CD8-positive, alpha-beta memory T cell (primary cell): ENCODE measurements at regions not wholly inside any gene's neighbourhood (a gene's known extent, or its start where the extent isn't known, plus 50 kb on each side); places are given as distances from the start of the nearest gene placed in this dataset.

ENCODE experiments used
- CTCF ChIA-PET: fragments of 350-600 bp; sonication (Branson Sonifier 250); formaldehyde crosslinking; loops from one replicate; lab custom pipeline; 2021; ENCODE audit warnings: antibody characterized with exemption; lab: Charles Lee
- POLR2A ChIA-PET: fragments of 350-600 bp; sonication (Branson Sonifier 250); formaldehyde crosslinking; loops from one replicate; lab custom pipeline; 2021; ENCODE audit warnings: antibody characterized with exemption; lab: Charles Lee
- DNase-seq, 5 donors: peaks; one replicate each; pipeline versions ENCODE4 v3.0.0 to v3.0.0-alpha.2; 2020 to 2022; ENCODE audit warnings: mixed read lengths in 1 of 5
- H3K27ac ChIP-seq: one replicate; pipeline ENCODE4 v1.7.0; 2013; ENCODE audit warnings: low read depth, mild to moderate bottlenecking, low read length, moderate library complexity
- H3K27me3 ChIP-seq: 2 replicates; pipeline ENCODE4 v1.7.0; 2013; ENCODE audit warnings: low read length, mild to moderate bottlenecking; ENCODE audit not compliant: insufficient read depth, poor library complexity, severe bottlenecking
- H3K36me3 ChIP-seq: 2 replicates; pipeline ENCODE4 v1.7.0; 2013; ENCODE audit warnings: mild to moderate bottlenecking, low read length, moderate library complexity; ENCODE audit not compliant: insufficient read depth
- H3K4me1 ChIP-seq: 2 replicates; pipeline ENCODE4 v1.7.0; 2013; ENCODE audit warnings: mild to moderate bottlenecking, low read length, moderate library complexity; ENCODE audit not compliant: insufficient read depth
- H3K4me3 ChIP-seq: 2 replicates; pipeline ENCODE4 v1.7.0; 2013; ENCODE audit warnings: mild to moderate bottlenecking, low read length
- H3K9me3 ChIP-seq: 2 replicates; pipeline ENCODE4 v1.7.0; 2013; ENCODE audit warnings: mild to moderate bottlenecking, low read length
- H3K27ac Mint-ChIP-seq, 8 donors: one replicate each; pipeline ENCODE4 v1.8.0; 2020 to 2021; ENCODE audit warnings: mixed read lengths in 8 of 8, mild to moderate bottlenecking in 6 of 8, inconsistent platforms in 3 of 8, moderate library complexity in 3 of 8
- H3K27me3 Mint-ChIP-seq, 2 donors: one replicate each; pipeline ENCODE4 v1.8.0; 2020 to 2021; ENCODE audit warnings: mixed read lengths in 2 of 2, mild to moderate bottlenecking in 1 of 2, moderate library complexity in 1 of 2
- H3K36me3 Mint-ChIP-seq, 3 donors: one replicate each; pipeline ENCODE4 v1.8.0; 2020 to 2021; ENCODE audit warnings: mixed read lengths in 3 of 3, inconsistent platforms in 1 of 3, mild to moderate bottlenecking in 1 of 3
- H3K4me1 Mint-ChIP-seq, 3 donors: one replicate each; pipeline ENCODE4 v1.8.0; 2020 to 2021; ENCODE audit warnings: mixed read lengths in 3 of 3, inconsistent platforms in 1 of 3, mild to moderate bottlenecking in 1 of 3
- H3K4me3 Mint-ChIP-seq, 7 donors: one replicate each; pipeline ENCODE4 v1.8.0; 2020 to 2021; ENCODE audit warnings: mixed read lengths in 7 of 7, mild to moderate bottlenecking in 6 of 7, moderate library complexity in 4 of 7, inconsistent platforms in 2 of 7
- H3K9me3 Mint-ChIP-seq, 5 donors: one replicate each; pipeline ENCODE4 v1.8.0; 2020 to 2022; ENCODE audit warnings: mixed read lengths in 5 of 5, mild to moderate bottlenecking in 3 of 5, moderate library complexity in 2 of 5, inconsistent platforms in 1 of 5

GRCh38 chr13:27327633-27328032 lies 57.0 kb downstream of the RASL11A start:
- peaks cover 3% of the 10 kb centered on the region for H3K27me3 ChIP-seq
- no peaks in the 10 kb centered on the region for H3K9me3 ChIP-seq
- ChIA-PET POLR2A (no interaction called here), CTCF (no interaction called here)
- no peaks in the 10 kb centered on the region for H3K4me1 ChIP-seq
- H3K4me3 ChIP-seq = no peak overlapping the region
- H3K36me3 ChIP-seq = no peaks in the 10 kb centered on the region
- Mint-ChIP-seq H3K4me1 (no peaks in the 10 kb centered on the region), H3K9me3 (peaks cover 0 to 2% (median 0%) of the 10 kb centered on the region in 5 donors), H3K4me3 (no peak overlapping the region), H3K27ac (no peak overlapping the region), H3K36me3 (peaks cover 0 to 3% (median 0%) of the 10 kb centered on the region in 3 donors), H3K27me3 (peaks cover 8 to 44% of the 10 kb centered on the region in 2 donors)
- H3K27ac ChIP-seq = no peak overlapping the region
- no peak for DNase-seq

- CTCF ChIA-PET = no interaction called here
- no peak overlapping the region for H3K4me3 ChIP-seq
- no peak for DNase-seq
- no peaks in the 10 kb centered on the region for H3K4me1 Mint-ChIP-seq
- no peak overlapping the region for H3K27ac Mint-ChIP-seq
- POLR2A ChIA-PET = no interaction called here
- peaks cover 0 to 3% (median 0%) of the 10 kb centered on the region in 3 donors for H3K36me3 Mint-ChIP-seq
- H3K27me3 ChIP-seq = peaks cover 3% of the 10 kb centered on the region
- H3K9me3 ChIP-seq = no peaks in the 10 kb centered on the region
- no peak overlapping the region for H3K27ac ChIP-seq
- H3K4me3 Mint-ChIP-seq = no peak overlapping the region
- H3K9me3 Mint-ChIP-seq = peaks cover 0 to 2% (median 0%) of the 10 kb centered on the region in 5 donors
- no peaks in the 10 kb centered on the region for H3K36me3 ChIP-seq
- peaks cover 8 to 47% of the 10 kb centered on the region in 2 donors for H3K27me3 Mint-ChIP-seq
- H3K4me1 ChIP-seq = no peaks in the 10 kb centered on the region
These were observed 58.6 kb downstream of the RASL11A start for GRCh38 chr13:27329210-27329609.

- H3K4me1 ChIP-seq = no peaks in the 10 kb centered on the region
- H3K9me3 Mint-ChIP-seq = no peaks in the 10 kb centered on the region
- no peak overlapping the region for H3K4me3 Mint-ChIP-seq
- H3K36me3 Mint-ChIP-seq = no peaks in the 10 kb centered on the region
- no peaks in the 10 kb centered on the region for H3K9me3 ChIP-seq
- no peaks in the 10 kb centered on the region for H3K36me3 ChIP-seq
- peaks cover under 1% of the 10 kb centered on the region for H3K27me3 ChIP-seq
- H3K27me3 Mint-ChIP-seq = peaks cover 15 to 24% of the 10 kb centered on the region in 2 donors
- H3K27ac Mint-ChIP-seq = no peak overlapping the region
- ChIA-PET POLR2A (no interaction called here), CTCF (no interaction called here)
- no peak overlapping the region for H3K27ac ChIP-seq
- no peak for DNase-seq
- H3K4me3 ChIP-seq = no peak overlapping the region
- H3K4me1 Mint-ChIP-seq = no peaks in the 10 kb centered on the region
These were observed 64.3 kb downstream of the RASL11A start for GRCh38 chr13:27334774-27335435.

- Mint-ChIP-seq H3K9me3 (no peaks in the 10 kb centered on the region), H3K36me3 (no peaks in the 10 kb centered on the region), H3K27ac (no peak overlapping the region), H3K27me3 (peaks cover 10 to 26% of the 10 kb centered on the region in 2 donors), H3K4me1 (no peaks in the 10 kb centered on the region), H3K4me3 (no peak overlapping the region)
- no peaks in the 10 kb centered on the region for H3K4me1 ChIP-seq
- no peaks in the 10 kb centered on the region for H3K27me3 ChIP-seq
- ChIA-PET CTCF (interaction anchor here (1.0 kb wide), 1 partner anchor 351 kb away, joined by 3 read pairs; no protein-coding TSS in a partner anchor), POLR2A (no interaction called here)
- no peak overlapping the region for H3K4me3 ChIP-seq
- DNase-seq = no peak
- no peak overlapping the region for H3K27ac ChIP-seq
- H3K9me3 ChIP-seq = no peaks in the 10 kb centered on the region
- no peaks in the 10 kb centered on the region for H3K36me3 ChIP-seq
These were observed 65.5 kb downstream of the RASL11A start for GRCh38 chr13:27336014-27336673.

GRCh38 chr13:27338207-27338606 lies 67.6 kb downstream of the RASL11A start:
- ChIA-PET POLR2A (interaction anchor here (0.6 to 0.7 kb wide), 2 partner anchors 83 to 224 kb away, joined by 4 to 10 read pairs; no protein-coding TSS in a partner anchor), CTCF (interaction anchor here (0.7 kb wide), 1 partner anchor 68 kb away, joined by 4 read pairs; no protein-coding TSS in a partner anchor)
- Histone ChIP-seq H3K36me3 (no peaks in the 10 kb centered on the region), H3K27ac (no peak overlapping the region), H3K27me3 (no peaks in the 10 kb centered on the region), H3K9me3 (no peaks in the 10 kb centered on the region), H3K4me3 (no peak overlapping the region), H3K4me1 (no peaks in the 10 kb centered on the region)
- H3K9me3 Mint-ChIP-seq = no peaks in the 10 kb centered on the region
- H3K4me1 Mint-ChIP-seq = no peaks in the 10 kb centered on the region
- peaks cover 15 to 24% of the 10 kb centered on the region in 2 donors for H3K27me3 Mint-ChIP-seq
- no peak overlapping the region for H3K27ac Mint-ChIP-seq
- no peak overlapping the region for H3K4me3 Mint-ChIP-seq
- H3K36me3 Mint-ChIP-seq = no peaks in the 10 kb centered on the region
- no peak for DNase-seq

- Histone ChIP-seq H3K4me3 (no peak overlapping the region), H3K4me1 (no peaks in the 10 kb centered on the region), H3K36me3 (no peaks in the 10 kb centered on the region), H3K27ac (no peak overlapping the region), H3K27me3 (no peaks in the 10 kb centered on the region), H3K9me3 (no peaks in the 10 kb centered on the region)
- Mint-ChIP-seq H3K36me3 (no peaks in the 10 kb centered on the region), H3K27me3 (peaks cover 15 to 29% of the 10 kb centered on the region in 2 donors), H3K9me3 (no peaks in the 10 kb centered on the region), H3K27ac (no peak overlapping the region), H3K4me3 (no peak overlapping the region), H3K4me1 (no peaks in the 10 kb centered on the region)
- no peak for DNase-seq
- ChIA-PET CTCF (interaction anchor here (0.7 to 1.3 kb wide), 6 partner anchors 9 to 353 kb away, joined by 3 to 5 read pairs (median 4); no protein-coding TSS in a partner anchor), POLR2A (interaction anchor here (0.6 to 0.7 kb wide), 2 partner anchors 83 to 224 kb away, joined by 4 to 10 read pairs; no protein-coding TSS in a partner anchor)
These were observed 68.2 kb downstream of the RASL11A start for GRCh38 chr13:27338816-27339215.

GRCh38 chr13:27339299-27339698 lies 68.7 kb downstream of the RASL11A start:
- H3K4me3 ChIP-seq = no peak overlapping the region
- H3K27ac ChIP-seq = no peak overlapping the region
- no peaks in the 10 kb centered on the region for H3K9me3 ChIP-seq
- POLR2A ChIA-PET = no interaction called here
- Mint-ChIP-seq H3K4me1 (no peaks in the 10 kb centered on the region), H3K4me3 (no peak overlapping the region), H3K27ac (no peak overlapping the region), H3K27me3 (peaks cover 15 to 31% of the 10 kb centered on the region in 2 donors), H3K36me3 (no peaks in the 10 kb centered on the region), H3K9me3 (no peaks in the 10 kb centered on the region)
- DNase-seq = peak in 1 of 5 donors; percentile 46
- CTCF ChIA-PET = interaction anchor here (0.7 to 1.3 kb wide), 5 partner anchors 9 to 353 kb away, joined by 3 to 5 read pairs (median 4); no protein-coding TSS in a partner anchor
- no peaks in the 10 kb centered on the region for H3K4me1 ChIP-seq
- no peaks in the 10 kb centered on the region for H3K36me3 ChIP-seq
- H3K27me3 ChIP-seq = no peaks in the 10 kb centered on the region

GRCh38 chr13:27341616-27342015 lies 71.0 kb downstream of the RASL11A start:
- H3K9me3 ChIP-seq = no peaks in the 10 kb centered on the region
- no peak overlapping the region for H3K27ac Mint-ChIP-seq
- H3K27me3 ChIP-seq = no peaks in the 10 kb centered on the region
- H3K27ac ChIP-seq = no peak overlapping the region
- CTCF ChIA-PET = interaction anchor here (0.9 to 2.2 kb wide), 6 partner anchors 17 to 356 kb away, joined by 3 to 11 read pairs (median 3); no protein-coding TSS in a partner anchor
- H3K9me3 Mint-ChIP-seq = no peaks in the 10 kb centered on the region
- H3K27me3 Mint-ChIP-seq = peaks cover 14 to 45% of the 10 kb centered on the region in 2 donors
- DNase-seq = no peak
- no peak overlapping the region for H3K4me3 ChIP-seq
- POLR2A ChIA-PET = no interaction called here
- H3K4me3 Mint-ChIP-seq = no peak overlapping the region
- H3K36me3 ChIP-seq = no peaks in the 10 kb centered on the region
- no peaks in the 10 kb centered on the region for H3K4me1 ChIP-seq
- H3K4me1 Mint-ChIP-seq = no peaks in the 10 kb centered on the region
- no peaks in the 10 kb centered on the region for H3K36me3 Mint-ChIP-seq
